GM19463 (cell line): ENCODE measurements at regions not wholly inside any gene's neighbourhood (a gene's known extent, or its start where the extent isn't known, plus 50 kb on each side); places are given as distances from the start of the nearest gene placed in this dataset.
"Not testable (repeated sequence)": the region's sequence is repeated elsewhere in the genome, so short reads cannot be mapped to it uniquely, and the experiment has no call there.

Experiments
- ATAC-seq: cut with Tn5 transposase; IDR thresholded peaks from one replicate; pipeline ENCODE4 v1.9.1; 2021; ENCODE audit warnings: mild to moderate bottlenecking, moderate library complexity; ENCODE audit not compliant: unreplicated experiment

- ATAC-seq: no peak
Observed at GRCh38 chr16:76713191-76713590, 436.0 kb downstream of the CNTNAP4 start.

DNA sequence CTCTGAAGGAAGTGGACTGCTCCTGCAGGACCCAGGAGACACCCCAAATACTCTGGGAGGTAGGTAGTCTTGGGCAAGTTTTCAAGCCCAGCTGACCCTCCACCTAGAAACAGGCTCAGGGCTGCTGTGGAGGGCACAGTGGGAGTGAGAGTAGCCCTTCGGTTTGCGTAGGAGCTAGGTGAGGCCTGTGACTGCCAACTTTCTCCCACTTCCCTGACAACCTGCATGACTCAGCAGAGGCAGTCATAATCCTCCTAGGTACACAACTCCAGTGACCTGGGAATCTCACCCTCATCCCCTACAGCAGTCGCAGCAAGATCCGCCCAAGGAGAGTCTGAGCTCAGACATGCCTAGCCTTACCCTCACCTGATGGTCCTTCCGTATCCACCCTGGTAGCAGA lies 439.1 kb downstream of the CNTNAP4 start:
- not testable (repeated sequence) for ATAC-seq

GRCh38 chr16:76724181-76724580 lies 447.0 kb downstream of the CNTNAP4 start:
- ATAC-seq: no peak

GRCh38 chr16:76729525-76729924 lies 452.3 kb downstream of the CNTNAP4 start:
- no peak for ATAC-seq

GRCh38 chr16:76732894-76733293 lies 455.7 kb downstream of the CNTNAP4 start:
- no peak for ATAC-seq

DNA sequence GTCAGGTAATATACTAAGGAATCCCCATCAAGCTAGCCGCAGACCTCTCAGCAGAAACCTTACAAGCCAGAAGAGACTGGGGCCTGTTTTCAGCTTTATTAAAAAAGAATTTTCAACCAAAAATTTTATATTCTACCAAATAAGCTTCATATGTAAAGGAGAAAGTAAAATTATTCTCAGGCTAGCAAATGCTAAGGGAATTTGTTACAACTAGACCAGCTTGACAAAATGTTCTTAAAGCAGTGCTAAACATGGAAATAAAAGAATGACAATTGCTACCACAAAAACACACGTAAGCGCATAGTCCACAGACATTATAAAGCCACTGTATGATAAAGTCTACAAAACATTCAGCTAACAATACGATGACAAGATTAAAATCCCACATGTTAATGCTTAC lies 449.4 kb upstream of the MON1B start:
- ATAC-seq: no peak

DNA sequence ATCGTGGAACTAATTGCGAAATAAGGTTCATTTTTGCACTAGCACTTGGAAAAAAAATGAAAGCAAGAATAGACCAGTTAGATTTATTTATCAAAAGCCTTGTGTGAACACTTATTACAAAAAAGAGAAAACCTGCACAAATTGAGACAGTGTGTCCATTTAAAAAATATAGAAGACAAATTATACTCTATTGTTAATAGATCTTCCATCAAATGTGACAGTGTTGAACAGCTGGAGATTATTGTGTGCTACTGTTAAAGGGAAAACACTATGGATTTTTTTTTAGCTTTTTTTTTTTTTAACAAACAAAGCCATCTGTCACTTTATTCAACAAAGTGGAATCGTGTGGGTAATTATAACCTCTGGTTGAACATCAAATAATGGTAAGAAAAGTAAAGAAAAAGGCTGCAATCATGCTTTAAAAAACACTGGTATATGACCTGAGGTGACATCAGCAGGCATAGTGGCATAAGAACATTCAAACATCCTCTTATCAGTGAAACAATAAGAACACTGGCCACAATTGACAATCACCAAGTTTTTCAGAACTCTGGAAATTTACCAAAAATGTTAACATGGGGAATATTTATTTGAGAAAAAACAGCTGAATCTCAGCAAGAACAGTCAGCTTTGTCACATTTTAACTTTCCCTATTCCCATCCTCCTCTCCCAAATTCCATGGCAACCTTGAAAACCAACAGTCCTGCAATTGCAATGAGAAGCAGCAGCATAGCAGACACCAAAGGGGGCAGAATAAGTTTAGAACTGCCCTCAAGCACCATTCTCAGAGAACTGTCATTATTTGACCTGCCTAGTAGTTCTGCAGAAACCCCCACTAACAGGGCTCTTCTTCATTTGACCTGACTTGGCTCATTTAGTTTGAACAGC lies 442.3 kb upstream of the MON1B start:
- ATAC-seq: no peak

- no peak for ATAC-seq
Observed at GRCh38 chr16:76749780-76750375, 441.1 kb upstream of the MON1B start.

DNA sequence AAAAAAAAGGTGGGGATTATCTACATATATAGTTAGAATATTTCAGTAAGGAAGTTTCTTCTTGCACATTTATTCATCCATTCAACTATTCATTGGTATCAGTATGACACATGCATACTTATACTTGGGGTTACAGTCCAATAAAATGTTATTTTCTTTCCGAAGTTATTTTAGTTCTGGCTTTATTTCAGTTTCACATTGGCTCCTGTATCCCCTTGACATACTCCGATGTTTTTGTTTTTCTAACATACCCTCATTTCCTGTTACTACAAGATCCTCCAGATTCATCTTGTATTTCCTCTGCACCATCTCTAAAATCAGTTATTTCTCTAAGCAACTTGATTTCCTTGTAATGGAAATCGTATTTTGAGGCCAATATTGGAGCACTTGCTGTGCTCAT lies 435.5 kb upstream of the MON1B start:
- ATAC-seq: no peak

DNA sequence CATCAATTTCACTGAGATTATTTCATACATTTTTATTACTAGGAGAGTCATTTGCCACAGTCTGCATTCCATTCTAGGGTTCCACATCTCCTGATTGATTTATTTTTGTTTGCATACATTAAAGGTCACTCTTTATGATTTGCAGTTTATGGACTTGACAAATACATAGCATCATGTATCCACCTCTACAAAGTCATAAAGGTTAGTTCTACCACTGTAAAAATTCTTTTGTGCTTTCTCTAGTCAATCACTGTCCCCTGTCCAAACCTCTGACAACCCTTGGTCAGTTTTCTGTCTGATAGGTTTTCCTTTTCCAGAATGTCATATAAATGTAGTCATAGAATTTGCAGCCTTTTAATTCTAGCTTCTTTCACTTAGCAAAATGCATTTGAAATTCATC lies 434.6 kb upstream of the MON1B start:
- ATAC-seq: no peak

DNA sequence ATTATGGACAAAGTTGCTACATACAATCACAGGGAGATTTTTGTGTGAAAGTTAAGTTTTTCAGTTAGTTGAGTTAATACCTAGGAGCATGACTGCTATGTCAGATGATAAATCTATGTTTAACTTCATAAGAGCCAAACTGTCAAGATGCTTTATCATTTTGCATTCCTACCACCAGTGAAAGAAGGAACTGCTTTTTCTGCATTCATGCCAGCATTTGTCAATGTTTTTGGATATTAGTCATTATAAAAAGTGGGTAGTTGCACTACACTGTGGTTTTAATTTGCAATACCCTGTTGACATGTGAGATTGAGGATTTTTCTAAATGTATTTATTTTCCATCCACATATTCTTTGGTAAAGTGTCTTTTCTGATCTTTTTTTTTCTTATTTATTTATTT lies 434.0 kb upstream of the MON1B start:
- ATAC-seq: no peak

DNA sequence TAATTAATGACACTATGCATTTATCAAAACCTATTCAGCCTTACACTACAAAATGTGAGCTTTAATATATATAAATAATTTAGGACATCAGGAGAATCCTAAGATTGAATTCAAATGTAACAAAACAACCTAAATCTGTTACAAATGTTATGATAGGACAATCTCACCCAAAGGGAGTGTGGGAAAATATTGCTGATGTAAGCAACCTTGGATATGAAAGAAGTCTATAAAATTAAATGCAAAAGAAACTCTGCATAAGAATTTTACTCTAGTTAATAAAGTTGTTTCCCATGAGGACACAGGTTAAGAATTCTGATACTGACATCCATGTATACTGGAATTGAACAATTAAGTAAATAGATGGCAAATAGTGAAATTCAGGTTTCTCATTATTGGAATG lies 424.5 kb upstream of the MON1B start:
- no peak for ATAC-seq

DNA sequence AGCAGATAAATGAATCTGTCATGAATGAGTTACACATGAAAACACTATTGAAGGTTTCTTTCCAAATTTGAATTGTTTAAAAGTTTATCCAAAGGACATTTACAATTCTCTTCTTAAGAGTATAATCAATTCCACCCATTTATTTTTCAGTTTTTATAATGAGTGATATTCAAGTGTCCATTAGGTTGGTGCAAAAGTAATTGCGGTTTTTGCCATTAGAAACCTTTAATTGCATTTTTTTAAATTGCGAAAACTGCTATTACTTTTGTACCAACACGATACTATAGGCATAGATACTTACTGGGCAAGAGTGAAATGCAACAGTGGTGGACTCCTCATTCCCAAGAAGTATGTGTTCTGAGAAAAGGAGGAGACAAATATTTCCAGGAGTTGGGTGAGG lies 422.7 kb upstream of the MON1B start:
- ATAC-seq: no peak

GRCh38 chr16:76768948-76769347 lies 422.0 kb upstream of the MON1B start:
- ATAC-seq: no peak

DNA sequence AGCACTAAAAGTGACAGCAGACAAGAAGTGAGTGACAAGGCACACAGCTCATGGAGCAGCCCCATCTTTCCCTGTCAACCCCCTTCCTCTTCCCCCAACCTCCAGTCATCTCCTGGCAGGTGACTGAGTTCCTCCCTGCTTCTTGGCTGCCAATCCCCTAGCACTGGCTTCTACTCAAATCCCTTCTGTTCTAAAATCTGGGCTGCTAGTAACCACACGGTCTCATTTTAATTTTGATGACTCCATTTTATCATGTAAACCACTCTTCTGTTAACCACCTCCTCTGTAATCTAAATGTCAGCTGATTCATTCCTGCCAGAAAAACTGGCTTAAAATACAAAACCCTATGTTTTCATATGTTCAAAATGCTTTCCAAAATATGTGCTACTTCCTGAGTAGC lies 419.8 kb upstream of the MON1B start:
- no peak for ATAC-seq

DNA sequence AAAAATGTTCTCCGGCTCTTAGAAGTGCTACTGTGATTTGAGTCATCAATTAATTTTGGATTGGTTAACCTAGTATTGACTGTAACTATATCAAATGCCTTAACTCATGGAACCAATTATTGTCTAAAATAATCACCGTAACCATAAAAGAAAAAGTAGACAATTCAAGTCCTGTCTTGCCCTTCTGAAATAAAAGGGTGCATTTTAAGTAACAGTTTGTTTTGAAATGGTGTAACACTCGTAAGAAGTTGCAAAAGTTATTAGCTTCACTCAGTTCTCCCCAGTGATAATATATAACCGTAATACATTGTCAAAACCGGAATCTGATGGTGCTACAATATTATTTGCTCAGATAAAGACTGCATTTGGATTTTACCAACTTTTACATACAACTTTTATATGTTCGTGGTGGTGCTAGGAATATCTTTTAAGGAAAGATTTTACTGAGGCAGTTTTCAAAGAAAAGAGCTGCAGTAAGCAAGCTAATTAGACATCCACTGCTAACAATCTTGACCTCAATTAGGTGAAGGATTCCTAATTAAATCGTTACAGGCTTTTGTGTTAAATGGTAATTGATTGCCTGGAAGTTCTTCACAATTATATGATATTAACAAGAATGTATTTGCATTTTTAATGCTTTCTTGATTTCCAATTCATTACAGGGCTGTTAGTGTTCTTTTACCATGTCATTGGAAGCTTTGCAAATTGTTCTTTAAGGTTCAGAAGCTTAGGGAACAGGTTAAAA lies 413.1 kb upstream of the MON1B start:
- no peak for ATAC-seq

- no peak for ATAC-seq
Observed at GRCh38 chr16:76780556-76780955, 410.4 kb upstream of the MON1B start.

DNA sequence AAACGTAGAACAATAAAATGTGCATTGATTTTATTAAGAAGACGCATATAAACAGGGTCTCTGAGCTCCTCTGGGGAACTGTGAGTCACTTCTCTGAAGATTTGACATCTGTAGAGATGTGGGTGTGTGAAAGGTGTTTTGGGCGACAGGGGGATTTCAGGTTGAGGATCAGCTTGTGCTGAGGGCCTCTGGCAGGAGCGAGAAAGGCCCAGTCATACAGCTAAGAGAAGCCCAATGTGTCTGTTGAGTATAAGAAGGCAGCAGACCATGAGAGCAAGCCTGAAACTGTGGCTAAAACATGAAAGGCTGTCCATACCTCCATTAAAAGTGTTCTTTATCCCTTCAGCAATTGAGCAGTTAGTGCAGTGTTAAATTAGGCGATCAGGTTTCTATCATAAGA lies 406.5 kb upstream of the MON1B start:
- ATAC-seq: no peak

- no peak for ATAC-seq
Observed at GRCh38 chr16:76787394-76787793, 403.6 kb upstream of the MON1B start.

DNA sequence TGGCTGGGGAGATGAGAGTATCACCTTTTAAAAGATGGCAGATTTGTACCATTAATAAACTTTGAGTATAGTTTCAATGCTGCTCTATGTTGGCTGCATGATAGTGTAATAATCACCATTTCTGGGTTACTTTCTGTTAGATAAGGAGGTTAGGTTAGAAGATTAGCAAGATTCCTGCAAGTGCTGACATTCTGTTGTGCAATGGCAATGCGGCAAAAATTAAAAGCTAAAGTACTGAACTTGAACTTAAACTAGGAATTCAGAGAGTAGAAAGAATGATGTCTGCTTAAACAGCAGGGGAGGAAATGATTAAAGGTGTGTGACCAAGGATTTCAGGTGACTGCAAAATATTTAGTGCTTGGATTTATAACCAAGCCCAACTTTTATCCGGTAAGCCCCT lies 399.8 kb upstream of the MON1B start:
- no peak for ATAC-seq

GRCh38 chr16:76796416-76796815 lies 394.6 kb upstream of the MON1B start:
- ATAC-seq: no peak

- no peak for ATAC-seq
Observed at GRCh38 chr16:76796978-76797377, 394.0 kb upstream of the MON1B start.
